GM12878 (cell line): ENCODE measurements at regions not wholly inside any gene's neighbourhood (a gene's known extent, or its start where the extent isn't known, plus 50 kb on each side); places are given as distances from the start of the nearest gene placed in this dataset.

Source experiments
- CHD1 ChIP-seq: IDR thresholded peaks from 2 replicates; pipeline ENCODE4 v1.6.1; 2012; ENCODE audit warnings: low read depth, low read length, improper control_type of control experiment
- EP300 ChIP-seq, 2 experiments: fragments of 150-350 bp in 1 of 2; IDR thresholded peaks; 2 replicates each; pipeline ENCODE4 v1.6.1; 2011 to 2012; ENCODE audit warnings: low read depth in 2 of 2, low read length in 2 of 2, borderline replicate concordance in 1 of 2, improper control_type of control experiment in 1 of 2, inconsistent platforms in 1 of 2; ENCODE audit not compliant: control insufficient read depth in 1 of 2
- EZH2 ChIP-seq: IDR thresholded peaks from 2 replicates; pipeline ENCODE4 v1.6.1; 2012; ENCODE audit warnings: low read depth, mild to moderate bottlenecking, control low read depth, inconsistent platforms, low read length, borderline replicate concordance; ENCODE audit not compliant: control insufficient read depth
- HDGF ChIP-seq: fragments of 450-650 bp; IDR thresholded peaks from 2 replicates; pipeline ENCODE4 v1.6.1; 2016; ENCODE audit warnings: antibody characterized with exemption
- IKZF2 ChIP-seq, 2 experiments: fragments of 450-650 bp; IDR thresholded peaks; 2 replicates each; pipeline ENCODE4 v1.6.1; 2017; ENCODE audit warnings: mild to moderate bottlenecking in 2 of 2, moderate library complexity in 2 of 2
- MEF2A ChIP-seq: IDR thresholded peaks from 2 replicates; pipeline ENCODE4 v1.6.1; 2011; ENCODE audit warnings: low read depth, mild to moderate bottlenecking, low read length, moderate library complexity; ENCODE audit not compliant: insufficient read depth
- MEF2B ChIP-seq: fragments of 450-650 bp; IDR thresholded peaks from 2 replicates; pipeline ENCODE4 v1.6.1; 2018; ENCODE audit warnings: mild to moderate bottlenecking, moderate library complexity; ENCODE audit not compliant: partially characterized antibody, poor library complexity, severe bottlenecking
- PAX8 ChIP-seq: fragments of 450-650 bp; IDR thresholded peaks from 2 replicates; pipeline ENCODE4 v1.6.1; 2017; ENCODE audit warnings: mild to moderate bottlenecking, moderate library complexity
- RUNX3 ChIP-seq: IDR thresholded peaks from 2 replicates; pipeline ENCODE4 v1.6.1; 2012; ENCODE audit warnings: low read length, inconsistent platforms
- SMARCA5 ChIP-seq: fragments of 450-650 bp; IDR thresholded peaks from 2 replicates; pipeline ENCODE4 v1.6.1; 2017; ENCODE audit warnings: mild to moderate bottlenecking
- ZBED1 ChIP-seq: IDR thresholded peaks from 2 replicates; pipeline ENCODE4 v1.6.1; 2016; ENCODE audit warnings: borderline replicate concordance
- ZNF24 ChIP-seq: fragments of 450-650 bp; IDR thresholded peaks from 2 replicates; pipeline ENCODE4 v1.6.1; 2017; ENCODE audit warnings: antibody characterized with exemption, mild to moderate bottlenecking
- TF ChIP-seq, protein P1 (sequence below): fragments of 450-650 bp; IDR thresholded peaks from 2 replicates; pipeline ENCODE4 v1.6.1; 2017; ENCODE audit warnings: mild to moderate bottlenecking, moderate library complexity
- TF ChIP-seq, protein P2 (sequence below): fragments of 450-650 bp; IDR thresholded peaks from 2 replicates; pipeline ENCODE4 v1.6.1; 2017; ENCODE audit warnings: mild to moderate bottlenecking, low read depth, inconsistent platforms; ENCODE audit not compliant: poor library complexity, severe bottlenecking
- TF ChIP-seq, protein P3 (sequence below): fragments of 450-650 bp; IDR thresholded peaks from 2 replicates; pipeline ENCODE4 v1.6.1; 2017; ENCODE audit warnings: low read depth, mild to moderate bottlenecking, moderate library complexity
- TF ChIP-seq, protein P4 (sequence below): fragments of 150-350 bp; IDR thresholded peaks from 2 replicates; pipeline ENCODE4 v1.6.1; 2014; ENCODE audit warnings: mild to moderate bottlenecking, low read depth, low read length

DNA sequence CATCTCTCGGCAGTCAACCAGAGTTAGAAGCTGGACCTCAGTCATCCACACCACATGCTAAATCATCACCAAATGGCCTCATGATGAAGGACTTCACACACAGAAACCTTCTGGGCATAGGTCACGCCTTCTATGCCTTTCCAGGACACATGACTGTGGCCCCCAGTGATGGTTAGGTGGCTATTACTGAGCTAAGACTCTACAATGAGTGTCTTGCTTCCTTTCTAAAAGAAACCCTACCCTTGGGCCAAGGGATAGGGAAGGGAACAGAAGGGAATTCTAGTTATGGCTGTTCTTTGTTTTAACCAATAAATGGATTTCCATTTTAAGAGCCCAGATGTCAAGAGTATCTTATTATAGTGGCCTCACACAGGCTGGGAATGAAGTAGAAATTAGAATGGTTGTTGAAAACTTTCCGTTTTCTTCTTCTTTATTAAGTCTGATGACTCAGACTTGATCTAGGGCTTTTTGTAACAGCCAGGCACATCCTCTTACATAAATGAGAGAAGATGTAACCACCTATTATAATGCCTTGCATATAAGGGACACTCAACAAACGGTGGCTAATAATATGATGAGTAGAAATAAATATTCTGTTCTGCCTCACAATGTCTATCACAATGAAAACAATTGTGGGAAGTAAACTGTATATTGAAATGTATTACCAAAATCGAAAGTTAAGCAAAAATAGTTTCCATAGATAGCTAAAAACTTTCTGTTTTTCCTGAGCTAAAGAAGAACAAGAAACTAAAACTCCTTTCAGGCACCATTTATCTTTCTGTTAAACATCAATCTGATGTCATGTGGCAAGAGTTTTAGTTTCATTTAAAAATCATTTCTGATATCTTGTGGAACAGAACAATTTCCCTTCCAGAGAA lies 62.5 kb upstream of the TOMM7 start (continued):
- TF ChIP-seq, protein P1, sequence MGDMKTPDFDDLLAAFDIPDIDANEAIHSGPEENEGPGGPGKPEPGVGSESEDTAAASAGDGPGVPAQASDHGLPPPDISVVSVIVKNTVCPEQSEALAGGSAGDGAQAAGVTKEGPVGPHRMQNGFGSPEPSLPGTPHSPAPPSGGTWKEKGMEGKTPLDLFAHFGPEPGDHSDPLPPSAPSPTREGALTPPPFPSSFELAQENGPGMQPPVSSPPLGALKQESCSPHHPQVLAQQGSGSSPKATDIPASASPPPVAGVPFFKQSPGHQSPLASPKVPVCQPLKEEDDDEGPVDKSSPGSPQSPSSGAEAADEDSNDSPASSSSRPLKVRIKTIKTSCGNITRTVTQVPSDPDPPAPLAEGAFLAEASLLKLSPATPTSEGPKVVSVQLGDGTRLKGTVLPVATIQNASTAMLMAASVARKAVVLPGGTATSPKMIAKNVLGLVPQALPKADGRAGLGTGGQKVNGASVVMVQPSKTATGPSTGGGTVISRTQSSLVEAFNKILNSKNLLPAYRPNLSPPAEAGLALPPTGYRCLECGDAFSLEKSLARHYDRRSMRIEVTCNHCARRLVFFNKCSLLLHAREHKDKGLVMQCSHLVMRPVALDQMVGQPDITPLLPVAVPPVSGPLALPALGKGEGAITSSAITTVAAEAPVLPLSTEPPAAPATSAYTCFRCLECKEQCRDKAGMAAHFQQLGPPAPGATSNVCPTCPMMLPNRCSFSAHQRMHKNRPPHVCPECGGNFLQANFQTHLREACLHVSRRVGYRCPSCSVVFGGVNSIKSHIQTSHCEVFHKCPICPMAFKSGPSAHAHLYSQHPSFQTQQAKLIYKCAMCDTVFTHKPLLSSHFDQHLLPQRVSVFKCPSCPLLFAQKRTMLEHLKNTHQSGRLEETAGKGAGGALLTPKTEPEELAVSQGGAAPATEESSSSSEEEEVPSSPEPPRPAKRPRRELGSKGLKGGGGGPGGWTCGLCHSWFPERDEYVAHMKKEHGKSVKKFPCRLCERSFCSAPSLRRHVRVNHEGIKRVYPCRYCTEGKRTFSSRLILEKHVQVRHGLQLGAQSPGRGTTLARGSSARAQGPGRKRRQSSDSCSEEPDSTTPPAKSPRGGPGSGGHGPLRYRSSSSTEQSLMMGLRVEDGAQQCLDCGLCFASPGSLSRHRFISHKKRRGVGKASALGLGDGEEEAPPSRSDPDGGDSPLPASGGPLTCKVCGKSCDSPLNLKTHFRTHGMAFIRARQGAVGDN: peak; percentile 58; the same call in 1 of the 2 replicates
- 0 out of 2 replicates have a peak, but pooled peaks have one; percentile 50 for TF ChIP-seq MEF2A
- TF ChIP-seq MEF2B: peak; percentile 54
- peak in 1 of 2 experiments; percentile 67 for TF ChIP-seq EP300 (IDR thresholded peaks at IDR 0.05; ENCODE audit: borderline replicate concordance in 1 of 2, control insufficient read depth in 1 of 2, low read depth in 2 of 2, low read length in 2 of 2)
- peak in 1 of 2 experiments; percentile 50; a peak in 1 of 4 replicates for TF ChIP-seq IKZF2 (IDR thresholded peaks at IDR 0.05)
- peak; percentile 65; the same call in 1 of the 2 replicates for TF ChIP-seq SMARCA5
- peak; percentile 6; the same call in 1 of the 2 replicates for TF ChIP-seq CHD1
- peak; percentile 11; the same call in 1 of the 2 replicates for TF ChIP-seq RUNX3
- TF ChIP-seq PAX8: no peak
- TF ChIP-seq, protein P2, sequence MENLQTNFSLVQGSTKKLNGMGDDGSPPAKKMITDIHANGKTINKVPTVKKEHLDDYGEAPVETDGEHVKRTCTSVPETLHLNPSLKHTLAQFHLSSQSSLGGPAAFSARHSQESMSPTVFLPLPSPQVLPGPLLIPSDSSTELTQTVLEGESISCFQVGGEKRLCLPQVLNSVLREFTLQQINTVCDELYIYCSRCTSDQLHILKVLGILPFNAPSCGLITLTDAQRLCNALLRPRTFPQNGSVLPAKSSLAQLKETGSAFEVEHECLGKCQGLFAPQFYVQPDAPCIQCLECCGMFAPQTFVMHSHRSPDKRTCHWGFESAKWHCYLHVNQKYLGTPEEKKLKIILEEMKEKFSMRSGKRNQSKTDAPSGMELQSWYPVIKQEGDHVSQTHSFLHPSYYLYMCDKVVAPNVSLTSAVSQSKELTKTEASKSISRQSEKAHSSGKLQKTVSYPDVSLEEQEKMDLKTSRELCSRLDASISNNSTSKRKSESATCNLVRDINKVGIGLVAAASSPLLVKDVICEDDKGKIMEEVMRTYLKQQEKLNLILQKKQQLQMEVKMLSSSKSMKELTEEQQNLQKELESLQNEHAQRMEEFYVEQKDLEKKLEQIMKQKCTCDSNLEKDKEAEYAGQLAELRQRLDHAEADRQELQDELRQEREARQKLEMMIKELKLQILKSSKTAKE: peak; percentile 73
- TF ChIP-seq, protein P3, sequence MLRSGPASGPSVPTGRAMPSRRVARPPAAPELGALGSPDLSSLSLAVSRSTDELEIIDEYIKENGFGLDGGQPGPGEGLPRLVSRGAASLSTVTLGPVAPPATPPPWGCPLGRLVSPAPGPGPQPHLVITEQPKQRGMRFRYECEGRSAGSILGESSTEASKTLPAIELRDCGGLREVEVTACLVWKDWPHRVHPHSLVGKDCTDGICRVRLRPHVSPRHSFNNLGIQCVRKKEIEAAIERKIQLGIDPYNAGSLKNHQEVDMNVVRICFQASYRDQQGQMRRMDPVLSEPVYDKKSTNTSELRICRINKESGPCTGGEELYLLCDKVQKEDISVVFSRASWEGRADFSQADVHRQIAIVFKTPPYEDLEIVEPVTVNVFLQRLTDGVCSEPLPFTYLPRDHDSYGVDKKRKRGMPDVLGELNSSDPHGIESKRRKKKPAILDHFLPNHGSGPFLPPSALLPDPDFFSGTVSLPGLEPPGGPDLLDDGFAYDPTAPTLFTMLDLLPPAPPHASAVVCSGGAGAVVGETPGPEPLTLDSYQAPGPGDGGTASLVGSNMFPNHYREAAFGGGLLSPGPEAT: peak; percentile 80
- TF ChIP-seq, protein P4, sequence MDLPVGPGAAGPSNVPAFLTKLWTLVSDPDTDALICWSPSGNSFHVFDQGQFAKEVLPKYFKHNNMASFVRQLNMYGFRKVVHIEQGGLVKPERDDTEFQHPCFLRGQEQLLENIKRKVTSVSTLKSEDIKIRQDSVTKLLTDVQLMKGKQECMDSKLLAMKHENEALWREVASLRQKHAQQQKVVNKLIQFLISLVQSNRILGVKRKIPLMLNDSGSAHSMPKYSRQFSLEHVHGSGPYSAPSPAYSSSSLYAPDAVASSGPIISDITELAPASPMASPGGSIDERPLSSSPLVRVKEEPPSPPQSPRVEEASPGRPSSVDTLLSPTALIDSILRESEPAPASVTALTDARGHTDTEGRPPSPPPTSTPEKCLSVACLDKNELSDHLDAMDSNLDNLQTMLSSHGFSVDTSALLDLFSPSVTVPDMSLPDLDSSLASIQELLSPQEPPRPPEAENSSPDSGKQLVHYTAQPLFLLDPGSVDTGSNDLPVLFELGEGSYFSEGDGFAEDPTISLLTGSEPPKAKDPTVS: no peak
- TF ChIP-seq HDGF: no peak
- peak; percentile 9 for TF ChIP-seq ZBED1
- no peak for TF ChIP-seq EZH2
- TF ChIP-seq ZNF24: peak; percentile 30; the same call in 1 of the 2 replicates
